Upper lobe of left lung (tissue), 6 donors: ENCODE measurements at regions not wholly inside any gene's neighbourhood (a gene's known extent, or its start where the extent isn't known, plus 50 kb on each side); places are given as distances from the start of the nearest gene placed in this dataset.
"Not testable (repeated sequence)": the region's sequence is repeated elsewhere in the genome, so short reads cannot be mapped to it uniquely, and the experiment has no call there.

ENCODE experiments used
- ATAC-seq, 2 donors: fragments of 200-7000 bp; cut with Tn5 transposase; one replicate each; pipeline ENCODE4 v1.9.1; 2022; ENCODE audit warnings: mild to moderate bottlenecking in 2 of 2, moderate library complexity in 2 of 2; ENCODE audit not compliant: low FRiP score in 2 of 2
- DNase-seq, 2 donors: peaks; one replicate each; pipeline ENCODE4 v3.0.0-alpha.2; 2019 to 2020
- H3K27ac ChIP-seq, 4 donors: fragments of 200-600 bp; sonication (generic); one replicate each; pipeline ENCODE4 v1.5.1; 2016 to 2019
- H3K27me3 ChIP-seq, 4 donors: fragments of 200-600 bp; sonication (generic); one replicate each; pipeline ENCODE4 v1.5.1; 2017 to 2019
- H3K36me3 ChIP-seq, 4 donors: fragments of 200-600 bp; sonication (generic); one replicate each; pipeline ENCODE4 v1.5.1; 2016 to 2019
- H3K4me1 ChIP-seq, 4 donors: fragments of 200-600 bp; sonication (generic); one replicate each; pipeline ENCODE4 v1.5.1; 2018 to 2019
- H3K4me3 ChIP-seq, 4 donors: fragments of 200-600 bp; sonication (generic); one replicate each; pipeline ENCODE4 v1.5.1; 2017 to 2019; ENCODE audit warnings: mild to moderate bottlenecking in 2 of 4, moderate library complexity in 1 of 4
- H3K9me3 ChIP-seq, 4 donors: fragments of 200-600 bp; sonication (generic); one replicate each; pipeline ENCODE4 v1.5.1; 2018 to 2019
- EP300 ChIP-seq, 4 donors: sonication (generic); formaldehyde crosslinking; IDR thresholded peaks; one replicate each; pipeline ENCODE4 v1.5.1; 2017; ENCODE audit warnings: antibody characterized with exemption in 4 of 4, control low read depth in 2 of 4
- POLR2A ChIP-seq, 4 donors: fragments of 450-650 bp; IDR thresholded peaks; one replicate each; pipeline ENCODE4 v1.5.1; 2016 to 2017; ENCODE audit warnings: antibody characterized with exemption in 4 of 4, mild to moderate bottlenecking in 2 of 4
- POLR2AphosphoS5 ChIP-seq, 2 donors: sonication (generic); formaldehyde crosslinking; IDR thresholded peaks; one replicate each; pipeline ENCODE4 v1.5.1; 2017; ENCODE audit warnings: antibody characterized with exemption in 2 of 2
- WGBS, 2 donors: methylation state at CpG; one replicate each; pipeline ENCODE4 v1.1.5; 2017 to 2018; 5-methylcytosine and 5-hydroxymethylcytosine counted together
- TF ChIP-seq, protein P1 (sequence below), 6 experiments: fragments of 450-650 bp in 4 of 6; fragments of 200-600 bp in 2 of 6; sonication (generic) in 2 of 6; IDR thresholded peaks; one replicate each; pipeline ENCODE4 v1.5.1; 2016 to 2019; ENCODE audit warnings: antibody characterized with exemption in 6 of 6
- donor health status: DM: no; HTN: no; CAD: no; lungs with moderate emphysema.
- donor health status: DM: no; HTN: yes; CAD: no; lungs with severe emphysema.

DNA sequence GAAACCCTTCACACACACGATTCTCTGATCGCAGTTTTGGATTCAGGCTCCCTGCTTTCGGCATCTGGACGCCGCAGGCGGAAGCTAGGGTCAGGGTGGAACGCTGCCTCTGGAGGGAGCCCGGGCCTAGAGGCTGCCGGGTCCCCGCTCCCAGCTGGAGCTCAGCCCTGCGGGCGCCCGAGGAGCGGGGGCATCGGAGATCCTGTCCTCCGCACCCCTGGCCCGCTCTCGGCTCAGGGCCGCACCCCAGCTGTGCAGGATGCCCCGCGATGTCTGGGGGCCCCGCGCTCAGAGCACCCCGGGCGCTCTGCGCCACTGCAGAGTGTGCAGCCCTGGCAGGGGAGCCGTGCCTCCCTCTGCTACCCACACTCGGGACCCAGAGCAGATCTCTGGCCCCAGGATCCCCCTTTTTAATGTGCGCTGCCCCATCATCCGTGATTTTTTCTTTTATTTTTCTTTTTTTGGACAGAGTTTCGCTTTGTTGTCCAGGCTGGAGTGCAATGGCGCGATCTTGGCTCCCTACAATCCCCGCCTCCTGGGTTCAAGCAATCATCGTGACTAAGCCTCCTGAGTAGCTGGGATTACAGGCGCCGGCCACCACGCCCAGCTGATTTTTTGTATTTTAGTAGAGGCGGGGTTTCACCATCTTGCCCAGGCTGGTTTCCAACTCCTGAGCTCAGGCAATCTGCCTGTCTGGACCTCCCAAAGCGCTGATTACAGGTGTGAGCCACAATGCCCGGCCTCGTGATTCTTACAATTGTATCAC, 54.8 kb upstream of the TUBA3E start:
- 37 to 45% methylated on average over 22 to 28 of the region's 42 CpGs for WGBS, 2 donors
- H3K4me3 ChIP-seq, result peak overlapping the region in 3 of 4 donors; percentile 13 to 29 (median 16)
- DNase-seq (peak in 1 of 2 donors; percentile 72), ATAC-seq (peak; percentile 20 to 66)
- peaks cover 0 to 10% (median 0%) of the 10 kb centered on the region in 4 donors for H3K4me1 ChIP-seq
- no peaks in the 10 kb centered on the region for H3K36me3 ChIP-seq
- H3K9me3 ChIP-seq, result no peaks in the 10 kb centered on the region
- peaks cover 0 to 3% (median 0%) of the 10 kb centered on the region in 4 donors for H3K27me3 ChIP-seq
- no peak for TF ChIP-seq POLR2A (IDR thresholded peaks at IDR 0.05)
- H3K27ac ChIP-seq, result no peak overlapping the region

- 37 to 39% methylated on average over 5 to 41 of the region's 46 CpGs for WGBS, 2 donors
- DNase-seq, result peak in 1 of 2 donors; percentile 75
- H3K27ac ChIP-seq, result no peak overlapping the region
- H3K4me1 ChIP-seq, result peaks cover 0 to 10% (median 0%) of the 10 kb centered on the region in 4 donors
- peaks cover 0 to 3% (median 0%) of the 10 kb centered on the region in 4 donors for H3K27me3 ChIP-seq
- TF ChIP-seq POLR2A (IDR thresholded peaks at IDR 0.05) (no peak), POLR2AphosphoS5 (IDR thresholded peaks at IDR 0.05) (no peak), EP300 (IDR thresholded peaks at IDR 0.05) (no peak)
- TF ChIP-seq, protein P1, sequence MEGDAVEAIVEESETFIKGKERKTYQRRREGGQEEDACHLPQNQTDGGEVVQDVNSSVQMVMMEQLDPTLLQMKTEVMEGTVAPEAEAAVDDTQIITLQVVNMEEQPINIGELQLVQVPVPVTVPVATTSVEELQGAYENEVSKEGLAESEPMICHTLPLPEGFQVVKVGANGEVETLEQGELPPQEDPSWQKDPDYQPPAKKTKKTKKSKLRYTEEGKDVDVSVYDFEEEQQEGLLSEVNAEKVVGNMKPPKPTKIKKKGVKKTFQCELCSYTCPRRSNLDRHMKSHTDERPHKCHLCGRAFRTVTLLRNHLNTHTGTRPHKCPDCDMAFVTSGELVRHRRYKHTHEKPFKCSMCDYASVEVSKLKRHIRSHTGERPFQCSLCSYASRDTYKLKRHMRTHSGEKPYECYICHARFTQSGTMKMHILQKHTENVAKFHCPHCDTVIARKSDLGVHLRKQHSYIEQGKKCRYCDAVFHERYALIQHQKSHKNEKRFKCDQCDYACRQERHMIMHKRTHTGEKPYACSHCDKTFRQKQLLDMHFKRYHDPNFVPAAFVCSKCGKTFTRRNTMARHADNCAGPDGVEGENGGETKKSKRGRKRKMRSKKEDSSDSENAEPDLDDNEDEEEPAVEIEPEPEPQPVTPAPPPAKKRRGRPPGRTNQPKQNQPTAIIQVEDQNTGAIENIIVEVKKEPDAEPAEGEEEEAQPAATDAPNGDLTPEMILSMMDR (IDR thresholded peaks at IDR 0.05), result no peak
- no peaks in the 10 kb centered on the region for H3K9me3 ChIP-seq
- H3K4me3 ChIP-seq, result no peak overlapping the region
- peak in 1 of 2 donors; percentile 39 for ATAC-seq
- H3K36me3 ChIP-seq, result no peaks in the 10 kb centered on the region
Observed at GRCh38 chr2:130251873-130252620, 53.8 kb upstream of the TUBA3E start.

- Histone ChIP-seq H3K36me3 (no peaks in the 10 kb centered on the region), H3K4me3 (no peak overlapping the region), H3K27ac (no peak overlapping the region), H3K27me3 (peaks cover 0 to 3% (median 0%) of the 10 kb centered on the region in 4 donors), H3K9me3 (no peaks in the 10 kb centered on the region), H3K4me1 (peaks cover 0 to 10% (median 0%) of the 10 kb centered on the region in 4 donors)
- ATAC-seq (no peak), DNase-seq (no peak)
- WGBS, 2 donors, result 41 to 44% methylated on average over 2 to 3 of the region's 3 CpGs
- TF ChIP-seq, protein P1 (IDR thresholded peaks at IDR 0.05), result no peak
- TF ChIP-seq POLR2A (IDR thresholded peaks at IDR 0.05), result no peak
- no peak for TF ChIP-seq POLR2AphosphoS5 (IDR thresholded peaks at IDR 0.05)
- no peak for TF ChIP-seq EP300 (IDR thresholded peaks at IDR 0.05)
Observed at GRCh38 chr2:130251535-130251872, 53.3 kb upstream of the TUBA3E start.

DNA sequence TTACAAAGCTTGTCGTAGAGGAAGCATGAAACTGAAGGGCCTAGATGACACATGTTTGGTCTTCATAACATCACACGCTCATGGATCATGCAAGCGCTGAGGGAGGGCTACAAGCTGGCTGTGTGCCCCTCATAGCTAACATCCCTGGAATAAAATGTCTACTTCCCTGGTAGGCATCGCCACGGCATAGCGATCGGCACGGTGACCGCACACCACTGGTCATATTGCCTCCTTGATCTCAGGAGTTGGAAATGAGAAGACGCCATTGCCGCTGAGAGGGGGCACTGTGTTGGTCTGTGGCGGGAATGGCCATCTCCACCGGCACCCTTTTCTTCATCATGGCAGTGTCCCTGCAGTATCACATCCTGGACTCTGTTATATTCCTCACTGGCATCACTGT, 50.1 kb upstream of the TUBA3E start:
- not testable (repeated sequence) for H3K36me3 ChIP-seq, H3K27ac ChIP-seq, H3K9me3 ChIP-seq, H3K4me3 ChIP-seq, H3K27me3 ChIP-seq, ATAC-seq
- H3K4me1 ChIP-seq, result peaks cover 0 to 10% (median 0%) of the 10 kb centered on the region in 4 donors
- peak in 1 of 2 donors; percentile 61 for DNase-seq
- WGBS, 2 donors, result 48 to 86% methylated on average over 3 to 13 of the region's 13 CpGs
